ENCODE measurements at regions not wholly inside any gene's neighbourhood (a gene's known extent, or its start where the extent isn't known, plus 50 kb on each side); places are given as distances from the start of the nearest gene placed in this dataset.

GRCh38 chr10:78312197-78313047 is 278.8 kb downstream of the RPS24 start (continued):
- TF ChIP-seq USF2 (IDR thresholded peaks at IDR 0.05; ENCODE audit: borderline replicate concordance, low read depth, low read length) = no peak
- TF ChIP-seq REST (IDR thresholded peaks at IDR 0.05; ENCODE audit: low read depth, low read length) = no peak
- peak; percentile 77 for TF ChIP-seq POLR2AphosphoS5 (IDR thresholded peaks at IDR 0.05; ENCODE audit: low read depth, low read length)

GRCh38 chr10:78313048-78313381 is 279.4 kb downstream of the RPS24 start:
- WGBS (ENCODE audit: low lambda C conversion rate) = 62% methylated on average over 3 of the region's 3 CpGs
- H3K9ac ChIP-seq = no peak overlapping the region
- no peaks in the 10 kb centered on the region for H3K27me3 ChIP-seq (ENCODE audit: insufficient read depth)
- no peak for DNase-seq
- no peak overlapping the region for H2AFZ ChIP-seq (ENCODE audit: low read depth)
- no peaks in the 10 kb centered on the region for H3K9me2 ChIP-seq
- ChIA-PET POLR2A (no interaction called here), CTCF (interaction anchor here (1.0 to 1.9 kb wide), 6 partner anchors 8 to 883 kb away, joined by 3 to 7 read pairs (median 4); no protein-coding TSS in a partner anchor)
- no peak overlapping the region for H3K4me2 ChIP-seq
- H3K4me1 ChIP-seq (ENCODE audit: control insufficient read depth in 1 of 2, insufficient read depth in 2 of 2, low read depth in 1 of 2, low read length in 1 of 2) = peaks cover 7 to 29% of the 10 kb centered on the region in 2 experiments; a peak in 3 of 4 replicates
- H3K9me3 ChIP-seq = no peaks in the 10 kb centered on the region
- H3K79me2 ChIP-seq (ENCODE audit: insufficient read depth) = no peaks in the 10 kb centered on the region
- no peaks in the 10 kb centered on the region for H3K36me3 ChIP-seq (replicated peaks in 1 of 2; ENCODE audit: control insufficient read depth in 1 of 2, insufficient read depth in 2 of 2, low read length in 1 of 2)
- peak overlapping the region; percentile 50 to 81; a peak in 3 of 4 replicates for H3K27ac ChIP-seq (ENCODE audit: low read depth in 2 of 2, low read length in 1 of 2)
- no peak overlapping the region for H3K4me3 ChIP-seq (ENCODE audit: low read depth in 2 of 2, low read length in 1 of 2)
- H4K20me1 ChIP-seq (ENCODE audit: insufficient read depth) = no peaks in the 10 kb centered on the region
- H3F3A ChIP-seq (replicated peaks; ENCODE audit: insufficient read depth) = peaks cover 11% of the 10 kb centered on the region
- TF ChIP-seq USF2 (IDR thresholded peaks at IDR 0.05; ENCODE audit: borderline replicate concordance, low read depth, low read length) = no peak
- TF ChIP-seq REST (IDR thresholded peaks at IDR 0.05; ENCODE audit: low read depth, low read length) = no peak
- no peak for TF ChIP-seq CHD2 (IDR thresholded peaks at IDR 0.05; ENCODE audit: low read length, partially characterized antibody)
- no peak for TF ChIP-seq RFX5 (IDR thresholded peaks at IDR 0.05; ENCODE audit: low read length)
- TF ChIP-seq NFIC (IDR thresholded peaks at IDR 0.05; ENCODE audit: borderline replicate concordance) = no peak
- TF ChIP-seq GATA2 (CRISPR knock-in tag; IDR thresholded peaks at IDR 0.05) = no peak
- TF ChIP-seq USF1 (IDR thresholded peaks at IDR 0.05; ENCODE audit: borderline replicate concordance, low read depth) = no peak
- TF ChIP-seq EP300 (IDR thresholded peaks at IDR 0.05; ENCODE audit: borderline replicate concordance in 1 of 2, low read depth in 1 of 2, low read length in 1 of 2) = no peak
- TF ChIP-seq RXRA (IDR thresholded peaks at IDR 0.05; ENCODE audit: borderline replicate concordance, low read depth) = no peak
- no peak for TF ChIP-seq NRF1 (IDR thresholded peaks at IDR 0.05; ENCODE audit: low read depth, low read length)
- TF ChIP-seq RAD21 (IDR thresholded peaks at IDR 0.05; ENCODE audit: low read length) = no peak
- no peak for TF ChIP-seq SIN3A (IDR thresholded peaks at IDR 0.05; ENCODE audit: borderline replicate concordance, low read depth, low read length)
- TF ChIP-seq ELF1 (IDR thresholded peaks at IDR 0.05) = no peak
- TF ChIP-seq SMC3 (IDR thresholded peaks at IDR 0.05; ENCODE audit: low read depth, low read length) = no peak
- no peak for TF ChIP-seq RCOR1 (IDR thresholded peaks at IDR 0.05; ENCODE audit: low read length)
- no peak for TF ChIP-seq ZBTB33 (IDR thresholded peaks at IDR 0.05; ENCODE audit: borderline replicate concordance, low read depth)
- no peak for TF ChIP-seq JUND (IDR thresholded peaks at IDR 0.05)
